ENCODE measurements at regions not wholly inside any gene's neighbourhood (a gene's known extent, or its start where the extent isn't known, plus 50 kb on each side); places are given as distances from the start of the nearest gene placed in this dataset.

DNA sequence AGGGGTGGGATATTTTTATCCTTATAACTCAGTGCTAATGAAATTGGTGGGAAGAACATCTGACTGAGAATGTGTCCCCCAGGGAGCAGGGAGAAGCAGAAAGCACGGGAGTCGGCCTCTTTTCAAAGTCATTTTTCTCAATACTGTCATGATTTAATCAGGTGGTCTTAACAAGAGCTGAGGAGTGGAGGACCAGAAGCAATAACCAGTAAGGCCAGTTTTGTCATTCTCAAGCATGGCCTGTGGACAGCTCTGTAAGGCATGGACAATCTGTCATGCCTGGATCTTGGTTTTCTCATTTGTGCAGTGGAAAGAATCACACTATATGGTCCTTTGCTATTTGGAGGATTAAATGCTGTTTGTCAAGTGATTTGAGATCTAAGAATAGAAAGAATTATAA lies 99.7 kb downstream of the TNFSF11 start:
- WGBS (ENCODE audit: low lambda C conversion rate, missing lambda C conversion rate), result 69% methylated on average over 2 of the region's 2 CpGs
- Histone ChIP-seq H2AFZ (no peak overlapping the region), H3K27ac (no peak overlapping the region), H3K4me3 (no peak overlapping the region), H3K36me3 (replicated peaks; ENCODE audit: insufficient read depth, low read depth) (no peaks in the 10 kb centered on the region), H3K79me2 (no peaks in the 10 kb centered on the region), H4K20me1 (ENCODE audit: insufficient read depth, poor library complexity, severe bottlenecking) (no peaks in the 10 kb centered on the region), H3K27me3 (no peaks in the 10 kb centered on the region), H3K9me2 (replicated peaks; ENCODE audit: insufficient read depth) (no peaks in the 10 kb centered on the region), H3K4me1 (ENCODE audit: insufficient read depth) (no peaks in the 10 kb centered on the region), H3K4me2 (no peak overlapping the region), H3K9me3 (ENCODE audit: low read depth) (no peaks in the 10 kb centered on the region)
- TF ChIP-seq, protein P1, sequence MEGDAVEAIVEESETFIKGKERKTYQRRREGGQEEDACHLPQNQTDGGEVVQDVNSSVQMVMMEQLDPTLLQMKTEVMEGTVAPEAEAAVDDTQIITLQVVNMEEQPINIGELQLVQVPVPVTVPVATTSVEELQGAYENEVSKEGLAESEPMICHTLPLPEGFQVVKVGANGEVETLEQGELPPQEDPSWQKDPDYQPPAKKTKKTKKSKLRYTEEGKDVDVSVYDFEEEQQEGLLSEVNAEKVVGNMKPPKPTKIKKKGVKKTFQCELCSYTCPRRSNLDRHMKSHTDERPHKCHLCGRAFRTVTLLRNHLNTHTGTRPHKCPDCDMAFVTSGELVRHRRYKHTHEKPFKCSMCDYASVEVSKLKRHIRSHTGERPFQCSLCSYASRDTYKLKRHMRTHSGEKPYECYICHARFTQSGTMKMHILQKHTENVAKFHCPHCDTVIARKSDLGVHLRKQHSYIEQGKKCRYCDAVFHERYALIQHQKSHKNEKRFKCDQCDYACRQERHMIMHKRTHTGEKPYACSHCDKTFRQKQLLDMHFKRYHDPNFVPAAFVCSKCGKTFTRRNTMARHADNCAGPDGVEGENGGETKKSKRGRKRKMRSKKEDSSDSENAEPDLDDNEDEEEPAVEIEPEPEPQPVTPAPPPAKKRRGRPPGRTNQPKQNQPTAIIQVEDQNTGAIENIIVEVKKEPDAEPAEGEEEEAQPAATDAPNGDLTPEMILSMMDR (IDR thresholded peaks at IDR 0.05; ENCODE audit: poor library complexity), result no peak
- no peak for TF ChIP-seq EZH2 (IDR thresholded peaks at IDR 0.05; ENCODE audit: borderline replicate concordance)
- no peak for TF ChIP-seq EZH2phosphoT487 (IDR thresholded peaks at IDR 0.05; ENCODE audit: low read depth, severe bottlenecking, unreplicated experiment)
- DNase-seq (ENCODE audit: low spot score), result no peak

DNA sequence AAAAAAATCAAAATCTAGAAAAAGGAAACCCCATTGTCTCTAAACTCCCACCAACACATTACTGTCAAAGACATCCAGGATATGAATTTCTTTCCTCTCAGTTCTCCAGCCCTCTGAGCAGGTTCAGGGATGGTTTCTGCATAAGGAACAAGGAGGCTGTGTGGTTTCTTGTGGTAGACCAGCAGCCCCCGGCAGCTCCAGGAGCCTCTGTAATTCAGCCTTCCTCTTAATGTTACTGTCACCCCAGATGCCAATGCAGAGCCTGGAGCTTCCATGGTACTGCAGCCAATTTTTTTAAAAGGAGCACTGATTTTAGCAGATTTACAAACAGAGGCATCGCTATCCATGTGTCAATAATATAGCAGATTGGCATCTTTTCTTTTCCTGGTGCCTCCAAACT lies 100.6 kb upstream of the FAM216B start:
- DNase-seq (ENCODE audit: low spot score), result no peak
- Histone ChIP-seq H3K9me3 (ENCODE audit: low read depth) (no peaks in the 10 kb centered on the region), H3K9me2 (replicated peaks; ENCODE audit: insufficient read depth) (no peaks in the 10 kb centered on the region), H3K4me2 (no peak overlapping the region), H3K4me1 (ENCODE audit: insufficient read depth) (no peaks in the 10 kb centered on the region), H2AFZ (no peak overlapping the region), H3K4me3 (no peak overlapping the region), H3K27ac (no peak overlapping the region), H3K79me2 (no peaks in the 10 kb centered on the region), H3K27me3 (no peaks in the 10 kb centered on the region), H3K36me3 (replicated peaks; ENCODE audit: insufficient read depth, low read depth) (no peaks in the 10 kb centered on the region), H4K20me1 (ENCODE audit: insufficient read depth, poor library complexity, severe bottlenecking) (no peaks in the 10 kb centered on the region)
- 46% methylated on average over 2 of the region's 2 CpGs for WGBS (ENCODE audit: low lambda C conversion rate, missing lambda C conversion rate)
- TF ChIP-seq EZH2 (IDR thresholded peaks at IDR 0.05; ENCODE audit: borderline replicate concordance) (no peak), EZH2phosphoT487 (IDR thresholded peaks at IDR 0.05; ENCODE audit: low read depth, severe bottlenecking, unreplicated experiment) (no peak)
- TF ChIP-seq, protein P1 (IDR thresholded peaks at IDR 0.05; ENCODE audit: poor library complexity), result no peak

DNA sequence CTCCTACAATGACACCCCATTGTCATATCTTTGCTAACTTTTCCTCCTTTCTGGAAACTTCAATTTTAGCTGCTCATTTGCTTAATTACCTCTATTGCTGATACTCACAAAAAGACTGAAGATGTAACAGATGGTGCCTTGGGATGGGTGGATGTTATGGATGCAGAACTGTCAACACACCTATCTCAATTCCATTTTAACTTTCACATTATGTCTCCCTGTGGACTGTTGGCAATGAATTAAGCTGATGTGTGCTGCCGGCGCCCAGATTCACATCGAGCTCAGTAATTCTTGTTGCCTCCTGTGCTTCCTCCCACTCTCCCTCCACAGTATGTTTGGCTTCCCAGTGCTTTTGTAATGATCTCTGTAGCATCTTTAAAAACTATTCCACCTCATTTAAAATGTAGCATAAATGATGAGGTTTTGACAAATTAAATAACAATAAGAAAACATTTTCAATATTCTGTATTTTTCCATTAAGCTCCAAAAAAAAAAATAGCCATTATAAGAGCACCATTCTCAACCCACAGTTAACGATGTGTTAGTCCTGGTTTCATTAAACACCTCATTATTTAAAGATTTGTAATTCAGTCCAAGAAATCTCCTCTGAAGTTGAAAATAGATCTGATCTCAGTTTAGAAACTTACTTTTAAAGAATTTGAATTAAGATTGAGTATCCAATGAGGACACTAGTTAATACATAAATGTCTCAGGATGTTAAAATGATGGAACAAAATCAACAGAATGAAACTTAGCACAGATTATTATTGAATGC lies 99.9 kb upstream of the FAM216B start:
- no peaks in the 10 kb centered on the region for H3K9me3 ChIP-seq (ENCODE audit: low read depth)
- WGBS (ENCODE audit: low lambda C conversion rate, missing lambda C conversion rate), result 84% methylated on average over 4 of the region's 4 CpGs
- H2AFZ ChIP-seq, result no peak overlapping the region
- H3K36me3 ChIP-seq (replicated peaks; ENCODE audit: insufficient read depth, low read depth), result no peaks in the 10 kb centered on the region
- H3K27me3 ChIP-seq, result no peaks in the 10 kb centered on the region
- H3K4me1 ChIP-seq (ENCODE audit: insufficient read depth), result no peaks in the 10 kb centered on the region
- DNase-seq (ENCODE audit: low spot score), result no peak
- H4K20me1 ChIP-seq (ENCODE audit: insufficient read depth, poor library complexity, severe bottlenecking), result no peaks in the 10 kb centered on the region
- no peaks in the 10 kb centered on the region for H3K79me2 ChIP-seq
- TF ChIP-seq EZH2phosphoT487 (IDR thresholded peaks at IDR 0.05; ENCODE audit: low read depth, severe bottlenecking, unreplicated experiment), result no peak
- TF ChIP-seq, protein P1 (IDR thresholded peaks at IDR 0.05; ENCODE audit: poor library complexity), result no peak
- no peak for TF ChIP-seq EZH2 (IDR thresholded peaks at IDR 0.05; ENCODE audit: borderline replicate concordance)
- no peak overlapping the region for H3K4me3 ChIP-seq
- no peak overlapping the region for H3K27ac ChIP-seq
- H3K9me2 ChIP-seq (replicated peaks; ENCODE audit: insufficient read depth), result no peaks in the 10 kb centered on the region
- no peak overlapping the region for H3K4me2 ChIP-seq
